Spinal cord (tissue), 9 donors: ENCODE measurements at regions not wholly inside any gene's neighbourhood (a gene's known extent, or its start where the extent isn't known, plus 50 kb on each side); places are given as distances from the start of the nearest gene placed in this dataset.

Experiments
- DNase-seq, 6 donors: peaks; one replicate each; pipeline versions ENCODE4 v3.0.0 to v3.0.0-alpha.2; 2013 to 2015; ENCODE audit warnings: low spot score in 6 of 6, low read depth in 4 of 6
- H3K27ac ChIP-seq: one replicate; pipeline ENCODE4 v1.5.1; 2013; ENCODE audit warnings: low read depth, low read length, control low read depth
- H3K27me3 ChIP-seq: one replicate; pipeline ENCODE4 v1.6.1; 2013; ENCODE audit warnings: low read length; ENCODE audit not compliant: control insufficient read depth, insufficient read depth
- H3K36me3 ChIP-seq: one replicate; pipeline ENCODE4 v1.6.1; 2013; ENCODE audit warnings: low read length; ENCODE audit not compliant: control insufficient read depth, insufficient read depth
- H3K4me1 ChIP-seq: one replicate; pipeline ENCODE4 v1.6.1; 2013; ENCODE audit warnings: low read length; ENCODE audit not compliant: control insufficient read depth, insufficient read depth
- H3K4me3 ChIP-seq: one replicate; pipeline ENCODE4 v1.5.1; 2013; ENCODE audit warnings: low read depth, low read length, control low read depth
- H3K9me3 ChIP-seq: one replicate; pipeline ENCODE4 v1.6.1; 2013; ENCODE audit warnings: low read length; ENCODE audit not compliant: control insufficient read depth, insufficient read depth
- WGBS: methylation state at CpG from one replicate; pipeline ENCODE4 v1.1.5; 2013; ENCODE audit warnings: missing lambda C conversion rate; ENCODE audit not compliant: insufficient coverage; 5-methylcytosine and 5-hydroxymethylcytosine counted together
- donor health status: healthy.

- Histone ChIP-seq H3K4me3 (no peak overlapping the region), H3K9me3 (no peaks in the 10 kb centered on the region), H3K27ac (no peak overlapping the region), H3K36me3 (no peaks in the 10 kb centered on the region), H3K27me3 (no peaks in the 10 kb centered on the region), H3K4me1 (no peaks in the 10 kb centered on the region)
- no peak for DNase-seq
- 63% methylated on average over 1 of the region's 1 CpG for WGBS
Measured at GRCh38 chr3:31399271-31399670, 133.5 kb upstream of the STT3B start.

GRCh38 chr3:31402117-31402516, 130.6 kb upstream of the STT3B start:
- Histone ChIP-seq H3K9me3 (no peaks in the 10 kb centered on the region), H3K27ac (no peak overlapping the region), H3K4me1 (no peaks in the 10 kb centered on the region), H3K36me3 (no peaks in the 10 kb centered on the region), H3K4me3 (no peak overlapping the region), H3K27me3 (no peaks in the 10 kb centered on the region)
- no peak for DNase-seq
- WGBS = 83% methylated on average over 2 of the region's 2 CpGs

- H3K9me3 ChIP-seq = no peaks in the 10 kb centered on the region
- DNase-seq = no peak
- H3K4me1 ChIP-seq = no peaks in the 10 kb centered on the region
- no CpG with 5 or more reads among the region's 3 CpGs for WGBS
- no peaks in the 10 kb centered on the region for H3K27me3 ChIP-seq
- no peaks in the 10 kb centered on the region for H3K36me3 ChIP-seq
- H3K27ac ChIP-seq = no peak overlapping the region
- no peak overlapping the region for H3K4me3 ChIP-seq
Measured at GRCh38 chr3:31403197-31403596, 129.5 kb upstream of the STT3B start.

- Histone ChIP-seq H3K36me3 (no peaks in the 10 kb centered on the region), H3K27ac (no peak overlapping the region), H3K27me3 (no peaks in the 10 kb centered on the region), H3K4me3 (no peak overlapping the region), H3K9me3 (no peaks in the 10 kb centered on the region), H3K4me1 (no peaks in the 10 kb centered on the region)
- no CpG with 5 or more reads among the region's 1 CpG for WGBS
- DNase-seq = no peak
Measured at GRCh38 chr3:31404871-31405270, 127.9 kb upstream of the STT3B start.

- DNase-seq = no peak
- no peaks in the 10 kb centered on the region for H3K27me3 ChIP-seq
- no peaks in the 10 kb centered on the region for H3K36me3 ChIP-seq
- no peaks in the 10 kb centered on the region for H3K4me1 ChIP-seq
- no peak overlapping the region for H3K4me3 ChIP-seq
- no CpG with 5 or more reads among the region's 1 CpG for WGBS
- H3K9me3 ChIP-seq = no peaks in the 10 kb centered on the region
- H3K27ac ChIP-seq = no peak overlapping the region
Measured at GRCh38 chr3:31405515-31405914, 127.2 kb upstream of the STT3B start.

- no peak for DNase-seq
- WGBS = no CpG with 5 or more reads among the region's 1 CpG
Measured at GRCh38 chr3:31406896-31407295, 125.8 kb upstream of the STT3B start.

GRCh38 chr3:31407665-31408064, 125.1 kb upstream of the STT3B start:
- no peaks in the 10 kb centered on the region for H3K27me3 ChIP-seq
- no CpG with 5 or more reads among the region's 4 CpGs for WGBS
- H3K4me1 ChIP-seq = no peaks in the 10 kb centered on the region
- no peaks in the 10 kb centered on the region for H3K36me3 ChIP-seq
- H3K4me3 ChIP-seq = no peak overlapping the region
- DNase-seq = no peak
- no peaks in the 10 kb centered on the region for H3K9me3 ChIP-seq
- no peak overlapping the region for H3K27ac ChIP-seq

More at GRCh38 chr3:31406896-31407295, 125.8 kb upstream of the STT3B start:
- Histone ChIP-seq H3K27ac (no peak overlapping the region), H3K4me3 (no peak overlapping the region), H3K4me1 (no peaks in the 10 kb centered on the region), H3K36me3 (no peaks in the 10 kb centered on the region), H3K9me3 (no peaks in the 10 kb centered on the region), H3K27me3 (no peaks in the 10 kb centered on the region)

GRCh38 chr3:31408720-31409119, 124.0 kb upstream of the STT3B start:
- no peak overlapping the region for H3K27ac ChIP-seq
- no peak for DNase-seq
- H3K4me3 ChIP-seq = no peak overlapping the region
- H3K36me3 ChIP-seq = no peaks in the 10 kb centered on the region
- H3K27me3 ChIP-seq = no peaks in the 10 kb centered on the region
- WGBS = no CpG with 5 or more reads among the region's 3 CpGs
- no peaks in the 10 kb centered on the region for H3K9me3 ChIP-seq
- H3K4me1 ChIP-seq = no peaks in the 10 kb centered on the region

GRCh38 chr3:31409389-31409788, 123.3 kb upstream of the STT3B start:
- no peak for DNase-seq
- no peaks in the 10 kb centered on the region for H3K9me3 ChIP-seq
- no peak overlapping the region for H3K27ac ChIP-seq
- no peak overlapping the region for H3K4me3 ChIP-seq
- whole genome bisulfite sequencing = 100% methylated on average over 1 of the region's 4 CpGs
- no peaks in the 10 kb centered on the region for H3K4me1 ChIP-seq
- H3K36me3 ChIP-seq = no peaks in the 10 kb centered on the region
- H3K27me3 ChIP-seq = no peaks in the 10 kb centered on the region

- WGBS = 70% methylated on average over 4 of the region's 6 CpGs
- Histone ChIP-seq H3K4me3 (no peak overlapping the region), H3K9me3 (no peaks in the 10 kb centered on the region), H3K27ac (no peak overlapping the region), H3K27me3 (no peaks in the 10 kb centered on the region), H3K4me1 (no peaks in the 10 kb centered on the region), H3K36me3 (no peaks in the 10 kb centered on the region)
- no peak for DNase-seq
Measured at GRCh38 chr3:31409866-31410265, 122.9 kb upstream of the STT3B start.
